HEK293 (cell line): ENCODE measurements at regions not wholly inside any gene's neighbourhood (a gene's known extent, or its start where the extent isn't known, plus 50 kb on each side); places are given as distances from the start of the nearest gene placed in this dataset.

Experiments used
- ZBTB17 ChIP-seq: fragments of 450-650 bp; formaldehyde crosslinking; IDR thresholded peaks from 2 replicates; pipeline ENCODE4 v1.5.1; 2016; ENCODE audit warnings: missing biosample characterization, missing genetic modification characterization
- ZNF10 ChIP-seq: fragments of 450-650 bp; formaldehyde crosslinking; IDR thresholded peaks from 2 replicates; pipeline ENCODE4 v1.5.1; 2017; ENCODE audit warnings: missing biosample characterization, missing genetic modification characterization
- ZNF211 ChIP-seq: fragments of 450-650 bp; formaldehyde crosslinking; IDR thresholded peaks from 2 replicates; pipeline ENCODE4 v1.5.1; 2016; ENCODE audit warnings: low read depth, missing biosample characterization, missing genetic modification characterization
- ZNF449 ChIP-seq: fragments of 450-650 bp; formaldehyde crosslinking; IDR thresholded peaks from 2 replicates; pipeline ENCODE4 v1.5.1; 2017; ENCODE audit warnings: missing biosample characterization, mild to moderate bottlenecking, missing genetic modification characterization, moderate library complexity
- ZNF501 ChIP-seq: fragments of 450-650 bp; formaldehyde crosslinking; IDR thresholded peaks from 2 replicates; pipeline ENCODE4 v1.5.1; 2016; ENCODE audit warnings: missing biosample characterization, missing genetic modification characterization
- ZNF639 ChIP-seq: fragments of 450-650 bp; formaldehyde crosslinking; IDR thresholded peaks from 2 replicates; pipeline ENCODE4 v1.5.1; 2016; ENCODE audit warnings: missing biosample characterization, missing genetic modification characterization
- TF ChIP-seq, protein P1 (sequence below): fragments of 450-650 bp; formaldehyde crosslinking; IDR thresholded peaks from 2 replicates; pipeline ENCODE4 v1.5.1; 2016; ENCODE audit warnings: missing biosample characterization, missing genetic modification characterization
- TF ChIP-seq, protein P2 (sequence below): fragments of 450-650 bp; formaldehyde crosslinking; IDR thresholded peaks from 2 replicates; pipeline ENCODE4 v1.5.1; 2016; ENCODE audit warnings: missing biosample characterization, missing genetic modification characterization

- no peak for TF ChIP-seq ZBTB17 (tag by site-specific recombination)
- TF ChIP-seq ZNF639, result no peak
- TF ChIP-seq, protein P1, sequence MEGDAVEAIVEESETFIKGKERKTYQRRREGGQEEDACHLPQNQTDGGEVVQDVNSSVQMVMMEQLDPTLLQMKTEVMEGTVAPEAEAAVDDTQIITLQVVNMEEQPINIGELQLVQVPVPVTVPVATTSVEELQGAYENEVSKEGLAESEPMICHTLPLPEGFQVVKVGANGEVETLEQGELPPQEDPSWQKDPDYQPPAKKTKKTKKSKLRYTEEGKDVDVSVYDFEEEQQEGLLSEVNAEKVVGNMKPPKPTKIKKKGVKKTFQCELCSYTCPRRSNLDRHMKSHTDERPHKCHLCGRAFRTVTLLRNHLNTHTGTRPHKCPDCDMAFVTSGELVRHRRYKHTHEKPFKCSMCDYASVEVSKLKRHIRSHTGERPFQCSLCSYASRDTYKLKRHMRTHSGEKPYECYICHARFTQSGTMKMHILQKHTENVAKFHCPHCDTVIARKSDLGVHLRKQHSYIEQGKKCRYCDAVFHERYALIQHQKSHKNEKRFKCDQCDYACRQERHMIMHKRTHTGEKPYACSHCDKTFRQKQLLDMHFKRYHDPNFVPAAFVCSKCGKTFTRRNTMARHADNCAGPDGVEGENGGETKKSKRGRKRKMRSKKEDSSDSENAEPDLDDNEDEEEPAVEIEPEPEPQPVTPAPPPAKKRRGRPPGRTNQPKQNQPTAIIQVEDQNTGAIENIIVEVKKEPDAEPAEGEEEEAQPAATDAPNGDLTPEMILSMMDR, result no peak
- TF ChIP-seq ZNF449 (tag by site-specific recombination), result no peak
- no peak for TF ChIP-seq ZNF211 (tag by site-specific recombination)
- TF ChIP-seq ZNF10 (tag by site-specific recombination), result no peak
- TF ChIP-seq, protein P2, sequence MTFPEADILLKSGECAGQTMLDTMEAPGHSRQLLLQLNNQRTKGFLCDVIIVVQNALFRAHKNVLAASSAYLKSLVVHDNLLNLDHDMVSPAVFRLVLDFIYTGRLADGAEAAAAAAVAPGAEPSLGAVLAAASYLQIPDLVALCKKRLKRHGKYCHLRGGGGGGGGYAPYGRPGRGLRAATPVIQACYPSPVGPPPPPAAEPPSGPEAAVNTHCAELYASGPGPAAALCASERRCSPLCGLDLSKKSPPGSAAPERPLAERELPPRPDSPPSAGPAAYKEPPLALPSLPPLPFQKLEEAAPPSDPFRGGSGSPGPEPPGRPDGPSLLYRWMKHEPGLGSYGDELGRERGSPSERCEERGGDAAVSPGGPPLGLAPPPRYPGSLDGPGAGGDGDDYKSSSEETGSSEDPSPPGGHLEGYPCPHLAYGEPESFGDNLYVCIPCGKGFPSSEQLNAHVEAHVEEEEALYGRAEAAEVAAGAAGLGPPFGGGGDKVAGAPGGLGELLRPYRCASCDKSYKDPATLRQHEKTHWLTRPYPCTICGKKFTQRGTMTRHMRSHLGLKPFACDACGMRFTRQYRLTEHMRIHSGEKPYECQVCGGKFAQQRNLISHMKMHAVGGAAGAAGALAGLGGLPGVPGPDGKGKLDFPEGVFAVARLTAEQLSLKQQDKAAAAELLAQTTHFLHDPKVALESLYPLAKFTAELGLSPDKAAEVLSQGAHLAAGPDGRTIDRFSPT (tag by site-specific recombination), result no peak
- TF ChIP-seq ZNF501 (tag by site-specific recombination), result no peak
These were observed 381.8 kb downstream of the BUD13 start for GRCh38 chr11:116390963-116391362.
